ENCODE measurements at regions not wholly inside any gene's neighbourhood (a gene's known extent, or its start where the extent isn't known, plus 50 kb on each side); places are given as distances from the start of the nearest gene placed in this dataset.

GRCh38 chr2:133667968-133668367 lies 99.7 kb upstream of the NCKAP5 start:
- no peak for TF ChIP-seq CTCF (IDR thresholded peaks at IDR 0.05)

GRCh38 chr2:133668547-133668946 lies 100.3 kb upstream of the NCKAP5 start:
- no peak for TF ChIP-seq CTCF (IDR thresholded peaks at IDR 0.05)

GRCh38 chr2:133673305-133673905 lies 105.1 kb upstream of the NCKAP5 start:
- TF ChIP-seq CTCF (IDR thresholded peaks at IDR 0.05): no peak

- TF ChIP-seq CTCF (IDR thresholded peaks at IDR 0.05): no peak
Observed at GRCh38 chr2:133674066-133674432, 105.8 kb upstream of the NCKAP5 start.

- no peak for TF ChIP-seq CTCF (IDR thresholded peaks at IDR 0.05)
Observed at GRCh38 chr2:133674433-133675331, 106.4 kb upstream of the NCKAP5 start.

GRCh38 chr2:133676392-133677130 lies 108.3 kb upstream of the NCKAP5 start:
- TF ChIP-seq CTCF (IDR thresholded peaks at IDR 0.05): no peak

- TF ChIP-seq CTCF (IDR thresholded peaks at IDR 0.05): no peak
Observed at GRCh38 chr2:133680343-133681049, 112.2 kb upstream of the NCKAP5 start.
